ENCODE measurements at regions not wholly inside any gene's neighbourhood (a gene's known extent, or its start where the extent isn't known, plus 50 kb on each side); places are given as distances from the start of the nearest gene placed in this dataset.

- DNase-seq (ENCODE audit: low read depth in 2 of 2): no peak
These were observed 60.8 kb upstream of the RAB11FIP2 start for GRCh38 chr10:118107541-118107940.

- no peak for DNase-seq (ENCODE audit: low read depth in 2 of 2)
These were observed 60.3 kb upstream of the RAB11FIP2 start for GRCh38 chr10:118107040-118107439.

- no peak for DNase-seq (ENCODE audit: low read depth in 2 of 2)
These were observed 59.7 kb upstream of the RAB11FIP2 start for GRCh38 chr10:118106426-118106825.

- no peak for DNase-seq (ENCODE audit: low read depth in 2 of 2)
These were observed 55.4 kb upstream of the RAB11FIP2 start for GRCh38 chr10:118102121-118102520.

GRCh38 chr10:118101501-118101900 lies 54.8 kb upstream of the RAB11FIP2 start:
- no peak for DNase-seq (ENCODE audit: low read depth in 2 of 2)

All from stimulated activated CD8-positive, alpha-beta memory T cell treated with anti-CD3 and anti-CD28 coated beads, Interleukin-7, amount 100 ng/mL, for 1 hour (primary cell).